Sciatic nerve (tissue), 2 donors: ENCODE measurements at regions not wholly inside any gene's neighbourhood (a gene's known extent, or its start where the extent isn't known, plus 50 kb on each side); places are given as distances from the start of the nearest gene placed in this dataset.
A peak's percentile ranks its signal among the peaks of the same experiment; 100 is the strongest.

ENCODE experiments used
- ATAC-seq: fragments of 200-7000 bp; cut with Tn5 transposase; one replicate; pipeline ENCODE4 v1.9.1; 2020; ENCODE audit warnings: mild to moderate bottlenecking, moderate library complexity
- DNase-seq: peaks from one replicate; pipeline ENCODE4 v3.0.0-alpha.2; 2020; ENCODE audit warnings: low spot score
- intact Hi-C: fragments of 100-400 bp; cut with DNase I; formaldehyde crosslinking; loops from one replicate; pipeline ENCODE4 v1.14.2; 2022
- donor health status: DM: no; HTN: no; CAD: no.
- donor health status: DM: no; HTN: no; CAD: no.

DNA sequence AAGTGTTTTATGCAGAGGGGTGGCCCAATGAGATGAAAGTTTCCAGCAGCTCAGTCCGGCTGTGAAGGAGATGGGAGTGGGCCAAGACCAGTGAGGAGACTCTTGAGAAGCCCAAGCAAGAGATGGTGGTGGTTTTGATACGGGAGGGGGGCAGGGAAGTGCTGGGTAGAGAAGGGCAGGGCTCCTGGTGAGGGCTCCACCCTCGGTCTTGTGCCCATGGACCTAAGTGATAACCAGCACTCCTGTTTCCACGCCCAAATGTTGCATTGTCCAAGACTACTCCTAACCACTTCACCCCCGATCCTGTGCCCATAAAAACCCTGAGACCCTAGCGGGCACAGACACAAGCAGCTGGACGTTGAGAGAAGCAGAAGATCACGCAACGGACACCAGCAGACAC, 140.9 kb downstream of the MIS18A start:
- intact Hi-C loops, result no loop called here
- no peak for ATAC-seq
- DNase-seq, result no peak

DNA sequence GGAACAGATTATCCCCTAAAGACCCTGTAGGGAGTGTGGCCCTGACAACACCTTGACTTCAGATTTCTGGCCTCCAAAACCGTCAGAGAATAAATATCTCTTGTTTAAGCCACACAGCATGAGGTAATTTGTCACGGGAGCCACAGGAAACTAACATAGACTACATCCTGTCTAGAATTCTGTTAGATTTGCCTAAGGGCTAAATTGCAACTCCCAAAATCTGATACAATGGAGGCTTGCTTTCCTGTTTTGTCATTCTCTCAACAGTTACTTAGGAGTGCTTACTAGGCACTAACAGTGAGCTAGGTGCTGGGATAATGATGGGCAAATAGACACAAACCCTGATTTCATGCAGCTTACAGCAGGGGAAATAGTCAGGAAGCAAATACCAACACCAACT, 141.6 kb downstream of the MIS18A start:
- intact Hi-C loops, result no loop called here
- DNase-seq (no peak), ATAC-seq (no peak)

DNA sequence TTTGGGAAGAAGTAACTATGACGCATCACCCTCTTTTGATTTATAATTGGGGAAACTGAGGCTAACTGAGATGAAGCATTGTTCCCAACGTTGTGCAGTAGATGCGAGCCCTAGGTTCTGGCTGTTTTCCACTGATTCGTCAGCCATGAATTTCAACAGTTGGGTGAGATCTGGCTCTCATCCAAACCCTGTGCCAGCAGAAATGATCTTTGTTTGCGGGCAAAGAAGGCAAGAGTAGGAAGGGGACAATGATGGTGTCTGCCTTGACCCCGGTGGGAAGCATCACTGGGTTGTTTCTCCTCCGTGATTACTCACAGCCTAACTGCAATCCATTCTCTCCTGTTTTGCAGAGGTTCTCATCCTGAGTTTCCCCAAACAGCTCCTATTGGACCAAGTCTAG, 142.3 kb downstream of the MIS18A start:
- intact Hi-C loops, result no loop called here
- ATAC-seq, result no peak
- DNase-seq, result no peak

DNA sequence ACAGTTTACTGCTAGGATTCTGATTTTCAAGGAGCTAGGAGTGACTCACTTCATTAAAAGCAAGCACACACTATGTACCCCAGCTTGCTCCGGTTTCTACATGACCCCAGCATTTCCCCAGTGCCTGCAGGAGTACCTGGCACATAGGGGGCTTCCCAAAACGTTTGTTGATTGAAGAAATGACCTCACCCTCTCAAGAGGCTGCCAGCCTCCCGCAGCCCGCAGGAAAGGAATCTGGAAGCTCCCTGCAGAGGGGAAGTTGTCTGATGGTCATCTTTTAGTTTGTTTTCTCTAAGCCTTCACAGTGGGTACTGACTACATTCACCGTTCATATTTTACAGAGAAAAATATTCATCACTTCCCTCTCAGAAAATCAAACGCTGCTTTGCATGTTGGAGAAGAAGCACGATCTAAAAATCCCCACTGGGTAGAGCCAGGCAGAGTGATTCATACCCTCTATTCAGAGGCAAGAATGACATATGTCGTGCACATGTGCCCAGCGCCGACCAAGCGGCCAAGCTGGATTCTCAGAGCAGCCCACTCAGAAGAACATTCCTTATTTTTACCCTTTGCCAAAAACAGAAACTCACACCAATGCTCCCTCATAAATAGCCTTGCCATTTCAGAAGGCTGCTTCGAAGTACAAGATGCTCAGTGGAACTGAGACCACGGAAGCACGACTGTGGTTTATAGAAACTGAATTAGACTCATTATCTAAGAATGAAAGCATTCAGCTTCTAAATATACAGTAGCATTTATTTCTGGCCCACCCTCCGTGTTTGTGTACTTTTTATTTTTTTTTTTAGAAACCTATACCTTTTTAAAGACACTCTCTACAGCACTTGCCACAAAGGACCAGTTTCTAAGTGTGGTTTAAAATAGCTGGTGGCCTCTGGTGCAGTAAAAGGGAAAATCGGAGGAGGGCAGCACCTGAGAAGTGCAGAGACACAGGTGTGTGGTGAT, 143.2 kb downstream of the MIS18A start:
- no peak for DNase-seq
- intact Hi-C loops, result no loop called here
- peak; percentile 35 for ATAC-seq

DNA sequence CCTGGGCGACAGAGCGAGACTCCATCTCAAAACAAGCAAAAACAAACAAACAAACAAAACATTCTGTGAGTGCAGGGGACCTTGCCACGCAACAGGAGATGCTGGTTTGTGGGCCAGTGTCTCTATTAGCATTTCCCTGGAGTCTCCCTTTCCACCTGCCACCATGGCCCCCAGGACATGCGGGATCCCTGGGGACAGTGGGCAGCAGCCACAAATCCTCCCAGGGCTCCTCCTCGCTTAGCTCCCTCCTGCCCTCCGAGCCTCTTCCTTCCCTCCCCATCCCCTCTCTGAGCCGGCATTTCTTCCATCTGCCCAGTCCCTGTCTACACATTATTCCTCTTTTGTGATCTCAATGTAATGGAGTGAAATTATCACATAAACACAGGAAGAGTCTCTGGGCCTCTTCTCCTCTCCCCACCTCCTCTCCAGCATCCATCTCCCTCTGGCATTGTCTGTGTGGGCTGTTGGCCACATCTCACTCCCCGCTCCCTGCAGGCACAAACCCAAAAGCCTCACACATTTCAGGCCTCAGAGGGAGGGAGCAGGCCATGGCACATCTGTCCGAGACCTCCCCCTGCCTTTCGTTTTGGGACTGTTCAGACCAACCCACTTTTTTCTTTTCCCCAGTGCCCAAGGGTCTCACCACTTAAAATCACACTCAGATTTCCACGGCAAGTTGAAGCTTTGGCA, 144.3 kb downstream of the MIS18A start:
- intact Hi-C loops, result no loop called here
- ATAC-seq, result no peak
- DNase-seq, result no peak

DNA sequence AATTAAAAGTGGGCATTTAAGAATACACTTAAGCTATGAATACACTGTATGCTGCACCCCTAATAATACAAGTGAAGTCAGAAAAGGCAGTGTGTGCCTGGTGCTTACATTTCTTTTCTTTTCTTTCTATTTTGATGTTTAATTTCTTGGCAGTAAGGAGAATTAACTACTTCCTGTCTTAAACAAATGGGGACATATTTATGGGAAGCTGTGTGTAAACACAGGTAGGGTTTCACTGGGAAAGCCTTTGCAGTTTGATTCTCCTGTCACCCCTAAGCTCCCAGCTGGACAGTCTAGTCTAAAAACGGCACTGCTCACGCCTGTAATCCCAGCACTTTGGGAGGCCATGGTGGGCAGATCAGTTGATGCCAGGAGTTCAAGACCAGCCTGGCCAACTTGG, 146.0 kb downstream of the MIS18A start:
- ATAC-seq (no peak), DNase-seq (no peak)
- intact Hi-C loops, result no loop called here

DNA sequence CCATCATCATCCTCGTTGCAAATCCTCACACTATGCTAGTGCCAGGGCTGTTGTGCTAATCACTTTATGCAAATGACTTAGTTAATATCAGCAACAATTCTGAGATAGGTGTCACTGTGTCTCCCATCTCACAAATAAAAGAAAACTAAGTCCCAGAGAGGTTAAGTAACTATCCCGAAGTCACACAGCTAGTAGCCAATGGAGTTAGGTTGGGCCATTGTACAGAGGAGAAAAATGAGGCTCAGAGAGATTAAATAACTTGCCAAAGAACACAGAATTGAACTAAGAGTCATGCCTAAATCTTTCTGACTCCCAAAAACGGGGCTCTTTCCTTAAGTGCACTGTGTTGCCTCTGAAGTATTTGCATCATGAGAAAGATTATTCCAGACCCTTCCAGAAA, 146.4 kb downstream of the MIS18A start:
- DNase-seq (no peak), ATAC-seq (no peak)
- intact Hi-C loops, result no loop called here

DNA sequence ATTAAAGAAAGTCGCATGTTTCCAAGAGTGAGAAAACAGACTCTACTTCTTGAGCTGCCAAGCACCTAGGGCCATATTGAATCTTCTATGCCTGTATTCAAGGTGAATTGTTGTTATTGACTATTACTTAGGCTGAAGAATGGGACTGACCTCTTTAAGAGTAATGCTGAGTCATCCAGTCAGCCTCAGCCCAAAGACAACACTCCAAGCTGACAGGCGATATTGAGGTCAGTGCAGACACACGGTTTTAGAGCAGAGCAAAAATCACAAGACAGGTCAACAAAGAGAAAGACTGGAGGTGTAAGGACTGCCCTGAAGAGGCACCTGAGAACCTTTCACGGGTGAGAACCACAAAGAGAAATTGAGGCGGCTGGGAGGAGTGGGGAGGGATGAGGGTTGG, 146.9 kb downstream of the MIS18A start:
- intact Hi-C loops, result no loop called here
- peak; percentile 51 for ATAC-seq
- DNase-seq, result no peak

DNA sequence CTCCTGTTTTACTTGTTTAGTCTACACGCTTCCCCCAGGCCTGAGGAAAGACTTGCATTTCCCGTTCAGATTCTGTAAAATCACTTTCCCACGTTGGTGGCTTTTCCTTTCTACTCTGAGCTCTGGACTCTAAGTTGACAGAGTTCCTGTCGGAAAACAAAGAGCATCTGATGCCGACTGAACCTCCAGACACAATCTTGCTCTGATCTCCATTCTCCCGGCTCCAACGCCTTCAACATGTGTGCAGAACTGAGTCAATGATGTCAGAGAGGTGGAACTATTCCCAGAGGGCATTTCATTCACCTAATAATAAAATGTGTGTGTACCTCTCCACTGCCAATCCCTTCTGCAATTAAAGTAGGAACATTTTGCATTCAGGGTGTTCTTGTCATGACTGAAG, 147.7 kb downstream of the MIS18A start:
- intact Hi-C loops, result no loop called here
- DNase-seq, result no peak
- ATAC-seq, result no peak

DNA sequence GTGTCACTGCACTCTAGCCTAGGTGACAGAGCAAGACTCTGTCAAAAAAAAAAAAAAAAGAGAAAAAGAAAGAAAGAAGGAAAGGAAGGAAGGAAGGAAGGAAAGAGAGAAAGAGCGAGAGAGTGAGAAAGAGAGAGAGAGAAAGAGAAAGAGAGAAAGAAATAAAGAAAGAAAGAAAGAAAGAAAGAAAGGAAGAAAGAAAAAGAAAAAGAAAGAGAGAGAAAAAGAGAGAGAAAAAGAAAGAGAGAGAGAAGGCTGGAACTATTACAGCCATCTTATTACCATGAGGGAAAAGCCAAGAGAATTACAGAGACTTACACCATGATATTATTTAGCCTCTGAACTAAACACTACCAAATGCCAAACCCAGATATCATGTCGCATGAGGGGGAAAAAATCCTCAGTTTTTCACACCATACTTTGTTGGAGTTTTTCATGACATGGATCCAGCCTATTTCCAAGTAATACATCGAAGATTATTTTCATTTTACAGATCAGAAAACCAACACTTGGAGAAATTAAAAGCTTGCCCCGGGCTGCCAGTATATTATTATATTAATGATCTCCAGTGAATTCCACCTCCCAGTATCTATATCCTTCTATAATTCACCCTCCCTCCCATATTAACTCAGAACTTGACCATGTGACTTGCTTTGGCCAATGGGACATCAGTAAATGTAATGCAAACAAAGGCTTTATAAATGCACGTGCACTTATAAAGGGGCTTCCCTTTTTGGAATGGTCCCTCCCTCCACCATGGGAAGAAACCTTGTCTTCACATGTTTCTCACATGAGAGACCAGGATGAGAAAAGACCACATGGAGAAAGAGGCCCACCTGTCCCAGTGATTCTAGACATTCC, 148.6 kb downstream of the MIS18A start:
- intact Hi-C loops, result no loop called here
- DNase-seq, result no peak
- ATAC-seq, result no peak

DNA sequence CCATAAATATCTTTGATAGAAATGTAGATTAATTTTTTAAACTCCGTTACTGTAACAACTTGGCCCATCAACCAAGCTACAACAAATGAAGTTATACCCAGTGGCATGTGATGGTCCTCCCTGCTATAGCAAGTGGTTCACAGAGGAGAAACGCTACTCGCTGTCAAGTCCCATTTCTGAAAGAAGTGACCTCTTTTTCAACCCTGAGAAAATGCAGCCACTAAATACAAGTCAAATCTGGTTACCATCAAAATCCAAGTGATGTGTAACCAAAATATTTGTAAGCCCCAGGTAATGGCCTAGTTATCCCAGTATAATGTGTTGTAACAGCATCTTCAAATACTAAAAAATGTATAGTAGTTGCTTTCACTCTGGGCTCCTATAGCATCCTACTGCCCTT, 151.8 kb downstream of the MIS18A start:
- intact Hi-C loops, result no loop called here
- ATAC-seq, result no peak
- DNase-seq, result no peak

DNA sequence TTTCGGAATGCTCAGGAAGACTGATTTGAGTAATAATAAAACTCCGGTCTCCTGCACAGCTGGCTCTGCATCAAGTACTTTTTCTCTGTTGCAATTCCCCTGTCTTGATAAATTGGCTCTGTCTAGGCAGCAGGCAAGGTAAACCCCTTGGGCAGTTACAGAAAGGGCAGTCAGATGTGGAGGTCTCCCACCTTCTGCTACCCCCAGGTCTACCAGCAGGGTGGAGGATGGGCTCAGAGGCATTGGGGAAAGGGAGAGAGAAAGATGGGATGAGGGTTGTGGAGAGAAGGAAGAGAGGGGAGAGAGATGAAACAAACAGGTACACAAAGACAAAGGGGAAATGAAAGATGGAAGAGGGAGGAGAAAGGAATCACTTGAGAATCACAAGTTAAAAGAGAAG, 156.8 kb downstream of the MIS18A start:
- DNase-seq (no peak), ATAC-seq (no peak)
- intact Hi-C loops, result no loop called here

DNA sequence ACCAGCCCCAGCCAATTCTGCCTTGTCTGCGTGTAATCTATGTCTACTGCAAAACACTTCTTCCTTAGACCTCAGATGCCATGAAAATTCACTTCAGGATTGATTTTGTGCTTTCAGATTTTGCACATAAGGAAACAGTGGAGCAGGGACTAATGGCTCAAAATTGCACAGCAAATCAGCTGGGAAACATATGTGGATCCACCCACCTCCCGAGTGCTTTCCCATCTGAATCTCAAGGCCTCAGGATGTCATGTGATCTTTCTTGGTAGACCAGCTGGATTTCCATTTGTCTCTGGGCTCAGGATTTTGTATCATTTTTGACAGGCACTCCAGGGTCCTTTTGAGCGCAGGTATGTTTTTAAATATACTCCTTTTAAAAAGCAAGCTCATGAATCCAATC, 158.6 kb downstream of the MIS18A start:
- ATAC-seq (no peak), DNase-seq (no peak)
- intact Hi-C loops, result no loop called here

DNA sequence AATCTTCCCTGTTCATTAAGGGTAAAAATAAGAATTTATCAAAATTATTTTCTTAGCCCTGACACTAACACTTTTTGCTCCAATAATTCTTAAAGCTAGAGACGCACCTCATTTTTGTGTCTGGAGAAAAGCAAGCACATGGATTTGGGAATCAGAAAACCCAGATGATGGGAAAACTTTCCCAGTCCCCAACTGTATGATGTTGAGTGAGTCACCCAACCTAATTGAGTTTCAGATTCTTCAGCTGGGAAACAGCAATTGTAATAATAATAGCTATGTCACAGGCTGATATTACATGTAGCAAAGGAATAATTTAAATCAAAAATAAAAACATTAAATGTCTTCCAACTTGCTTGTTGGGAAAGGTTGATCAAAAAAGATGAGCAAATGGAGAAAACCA, 159.0 kb downstream of the MIS18A start:
- ATAC-seq, result no peak
- intact Hi-C loops, result no loop called here
- DNase-seq, result no peak

DNA sequence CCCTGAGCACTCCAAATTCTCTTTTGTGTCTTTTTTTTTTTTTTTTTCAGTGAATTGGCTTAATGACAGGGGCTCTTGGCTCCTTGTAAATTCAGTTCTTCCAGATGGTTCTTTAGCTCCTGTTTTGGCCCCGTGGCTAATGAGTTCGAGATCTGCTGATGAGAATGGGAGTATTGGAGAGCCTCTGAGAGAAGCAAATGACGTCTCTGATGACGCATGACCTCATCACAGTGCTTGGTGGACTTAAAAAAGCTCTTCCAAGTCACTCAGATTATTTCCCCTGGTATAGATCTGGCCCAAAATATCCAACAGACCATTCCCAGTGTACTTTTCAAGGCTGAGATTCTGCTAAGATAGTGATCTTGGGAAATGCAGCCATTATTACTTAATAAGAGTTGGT, 159.5 kb downstream of the MIS18A start:
- DNase-seq (no peak), ATAC-seq (no peak)

DNA sequence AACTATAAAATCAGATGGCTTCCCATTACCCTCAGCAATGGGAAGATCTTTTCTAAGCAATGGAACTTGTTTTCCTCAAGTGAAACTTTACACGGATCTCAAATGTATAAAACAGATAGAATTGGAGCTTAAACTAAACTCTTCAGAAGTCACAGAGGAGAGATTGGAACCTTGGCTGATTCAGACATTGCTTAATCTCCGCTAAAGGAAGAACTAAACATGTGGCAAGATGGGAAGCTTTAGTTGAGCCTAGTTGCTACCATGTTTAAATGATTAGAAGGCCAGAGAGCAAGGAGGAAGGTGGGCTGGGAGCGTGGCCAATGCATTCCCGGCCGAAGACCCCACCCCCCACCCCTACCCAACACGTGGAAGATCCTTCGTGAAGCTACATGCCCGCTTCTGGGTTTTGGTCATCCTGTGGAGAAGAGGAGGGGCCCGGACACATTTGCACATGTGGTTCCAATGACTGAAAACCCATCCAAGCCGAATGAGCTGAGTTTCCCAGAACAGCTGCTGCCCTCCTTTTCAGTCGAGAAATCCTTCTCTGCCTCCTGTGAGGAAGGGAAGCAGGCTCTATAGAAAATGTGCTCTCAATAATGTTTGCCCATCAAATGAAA, 164.3 kb downstream of the MIS18A start:
- DNase-seq, result no peak
- no peak for ATAC-seq
- intact Hi-C loops, result no loop called here

More for the DNA sequence above, 159.5 kb downstream of the MIS18A start:
- intact Hi-C loops, result no loop called here

DNA sequence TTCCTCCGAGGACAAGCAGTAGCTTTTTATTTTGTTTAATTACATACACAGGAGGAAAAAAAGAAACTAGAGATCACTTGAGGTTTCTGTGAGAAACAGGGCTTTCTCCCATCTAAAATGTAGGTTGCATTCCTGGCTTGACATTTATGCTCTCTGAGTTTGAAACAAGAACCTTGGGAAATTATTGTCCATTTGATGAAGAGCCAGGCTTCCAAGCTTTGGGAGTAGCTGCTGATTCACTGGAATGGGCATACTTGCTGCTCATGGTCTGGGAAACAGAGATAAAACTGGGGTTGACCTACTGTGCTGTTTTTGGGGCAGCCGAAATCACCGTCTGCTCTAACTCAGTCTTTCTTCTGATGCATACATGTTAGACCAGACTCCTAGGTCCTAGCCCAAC, 165.4 kb downstream of the MIS18A start:
- DNase-seq (no peak), ATAC-seq (no peak)
- intact Hi-C loops, result no loop called here

DNA sequence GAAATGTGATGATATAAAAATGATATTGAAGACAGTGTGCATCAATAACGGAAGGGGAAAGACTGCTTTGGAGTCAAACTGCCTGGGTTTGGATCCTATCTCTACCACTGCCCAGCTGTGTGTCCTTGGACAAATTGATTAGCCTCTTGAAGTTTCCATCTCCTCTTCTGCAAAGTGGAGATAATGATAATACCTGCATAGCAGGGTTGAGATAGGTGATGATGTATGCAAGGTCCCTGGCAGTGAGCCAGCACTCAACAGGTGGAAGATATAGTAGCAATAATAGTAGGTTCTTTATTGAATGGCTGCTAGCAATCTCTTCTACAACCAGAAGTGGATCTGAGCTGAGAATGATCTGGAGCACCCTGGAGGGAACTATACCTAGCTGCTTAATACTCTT, 166.7 kb downstream of the MIS18A start:
- intact Hi-C loops, result no loop called here
- no peak for ATAC-seq
- no peak for DNase-seq

DNA sequence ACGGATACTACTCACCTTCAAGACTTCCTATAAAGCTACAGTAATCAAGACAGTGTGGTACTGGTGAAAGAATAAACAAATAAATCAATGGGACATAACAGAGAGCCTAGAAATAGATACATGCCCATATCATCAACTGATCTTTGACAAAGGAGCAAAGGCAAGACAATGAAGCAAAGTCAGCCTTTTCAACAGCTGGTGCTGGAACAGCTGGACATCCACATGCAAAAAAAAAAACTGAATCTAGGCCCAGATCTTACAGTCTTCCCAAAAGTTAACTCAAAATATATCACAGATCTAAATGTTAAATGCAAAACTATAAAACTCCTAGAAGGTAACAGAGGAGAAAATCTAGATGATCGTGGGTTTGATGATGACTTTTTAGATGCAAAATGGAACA, 170.3 kb downstream of the MIS18A start:
- intact Hi-C loops, result no loop called here
- no peak for DNase-seq

More for the DNA sequence above, 170.3 kb downstream of the MIS18A start:
- no peak for ATAC-seq
